Keratinocyte (primary cell): ENCODE measurements at regions not wholly inside any gene's neighbourhood (a gene's known extent, or its start where the extent isn't known, plus 50 kb on each side); places are given as distances from the start of the nearest gene placed in this dataset.
"Not testable (repeated sequence)": the region's sequence is repeated elsewhere in the genome, so short reads cannot be mapped to it uniquely, and the experiment has no call there.

Experiments used
- DNase-seq: peaks from one replicate; pipeline ENCODE4 v3.0.0-alpha.2; 2011; ENCODE audit warnings: low read depth, missing footprints, low spot score
- FAIRE-seq: peaks from 2 replicates; lab custom pipeline; 2011; peaks lifted over from hg19 to GRCh38; lab: Jason Lieb, UNC
- H2AFZ ChIP-seq: 2 replicates; pipeline ENCODE4 v1.6.0; 2012; ENCODE audit warnings: low read length, control low read depth, inconsistent platforms; ENCODE audit not compliant: control insufficient read depth
- H3K27ac ChIP-seq: 2 replicates; pipeline ENCODE4 v1.5.1; 2011; ENCODE audit warnings: low read length; ENCODE audit not compliant: control insufficient read depth, insufficient read depth
- H3K27me3 ChIP-seq: 3 replicates; pipeline ENCODE4 v1.6.0; 2011; ENCODE audit warnings: low read length; ENCODE audit not compliant: control insufficient read depth, insufficient read depth; ENCODE audit errors: extremely low read depth
- H3K36me3 ChIP-seq, 2 experiments: 2 replicates in 1 of 2; 3 replicates in 1 of 2; pipeline ENCODE4 v1.5.1; 2011; ENCODE audit warnings: low read length in 2 of 2, mild to moderate bottlenecking in 1 of 2; ENCODE audit not compliant: control insufficient read depth in 2 of 2, insufficient read depth in 2 of 2; ENCODE audit errors: extremely low read depth in 1 of 2
- H3K4me1 ChIP-seq: 3 replicates; pipeline ENCODE4 v1.5.1; 2011; ENCODE audit warnings: low read length; ENCODE audit not compliant: control insufficient read depth, insufficient read depth; ENCODE audit errors: extremely low read depth
- H3K4me2 ChIP-seq: 3 replicates; pipeline ENCODE4 v1.6.0; 2011; ENCODE audit warnings: low read depth, low read length; ENCODE audit not compliant: control insufficient read depth, insufficient read depth; ENCODE audit errors: extremely low read depth
- H3K4me3 ChIP-seq, 3 experiments: fragments of 200-600 bp in 1 of 3; sonication (generic) in 1 of 3; 2 replicates in 2 of 3; 3 replicates in 1 of 3; pipeline ENCODE4 v1.5.1; 2011 to 2016; ENCODE audit warnings: low read length in 3 of 3, mild to moderate bottlenecking in 3 of 3, control low read depth in 2 of 3, inconsistent platforms in 1 of 3, low read depth in 1 of 3, mixed read lengths in 1 of 3, mixed run types in 1 of 3, moderate library complexity in 1 of 3; ENCODE audit not compliant: control insufficient read depth in 2 of 3, insufficient read depth in 2 of 3; ENCODE audit errors: extremely low read depth in 1 of 3
- H3K79me2 ChIP-seq: 2 replicates; pipeline ENCODE4 v1.6.0; 2012; ENCODE audit warnings: low read length; ENCODE audit not compliant: control insufficient read depth, insufficient read depth
- H3K9ac ChIP-seq: 3 replicates; pipeline ENCODE4 v1.6.0; 2011; ENCODE audit warnings: low read length; ENCODE audit not compliant: control insufficient read depth, insufficient read depth; ENCODE audit errors: extremely low read depth
- H3K9me1 ChIP-seq: 3 replicates; pipeline ENCODE4 v1.6.0; 2011; ENCODE audit warnings: low read length; ENCODE audit not compliant: control insufficient read depth, insufficient read depth; ENCODE audit errors: extremely low read depth
- H3K9me3 ChIP-seq: 2 replicates; pipeline ENCODE4 v1.5.1; 2012; ENCODE audit warnings: low read depth, low read length; ENCODE audit not compliant: control insufficient read depth
- H4K20me1 ChIP-seq: 3 replicates; pipeline ENCODE4 v1.6.0; 2011; ENCODE audit warnings: low read length; ENCODE audit not compliant: control insufficient read depth, insufficient read depth; ENCODE audit errors: extremely low read depth
- dilution Hi-C: fragments of 300-500 bp; cut with MboI; formaldehyde crosslinking; loops from one replicate; pipeline ENCODE4 v1.7.0; 2020; ENCODE audit warnings: low sequenced_read_pairs; ENCODE audit not compliant: extremely low pct_ligation_motif_present

GRCh38 chr5:177923189-177923588 is 72.9 kb downstream of the PROP1 start:
- H3K27ac ChIP-seq, H2AFZ ChIP-seq, H3K9me3 ChIP-seq, H3K36me3 ChIP-seq, FAIRE-seq, H3K4me2 ChIP-seq, DNase-seq, H3K27me3 ChIP-seq, H4K20me1 ChIP-seq, dilution Hi-C loops, H3K9me1 ChIP-seq, H3K4me1 ChIP-seq, H3K9ac ChIP-seq, H3K79me2 ChIP-seq, H3K4me3 ChIP-seq: not testable (repeated sequence)

- H3K27ac ChIP-seq, H3K4me3 ChIP-seq, H3K4me1 ChIP-seq, H3K79me2 ChIP-seq, H2AFZ ChIP-seq, H3K4me2 ChIP-seq, H4K20me1 ChIP-seq, H3K36me3 ChIP-seq, dilution Hi-C loops, H3K9me1 ChIP-seq, H3K9ac ChIP-seq, DNase-seq, H3K27me3 ChIP-seq, H3K9me3 ChIP-seq: not testable (repeated sequence)
- peak; percentile 86 for FAIRE-seq
Observed at GRCh38 chr5:177909261-177909660, 86.8 kb downstream of the PROP1 start.

- dilution Hi-C loops, DNase-seq: not testable (repeated sequence)
Observed at GRCh38 chr5:177902806-177903205, 93.2 kb downstream of the PROP1 start.

GRCh38 chr5:177900066-177900465 is 96.0 kb downstream of the PROP1 start:
- DNase-seq, H3K4me2 ChIP-seq: not testable (repeated sequence)

More at GRCh38 chr5:177902806-177903205, 93.2 kb downstream of the PROP1 start:
- not testable (repeated sequence) for H3K4me2 ChIP-seq, H3K9me1 ChIP-seq, H3K9ac ChIP-seq, H3K4me1 ChIP-seq, H3K36me3 ChIP-seq, H2AFZ ChIP-seq, H3K4me3 ChIP-seq, H3K9me3 ChIP-seq, H4K20me1 ChIP-seq, H3K27ac ChIP-seq, FAIRE-seq, H3K79me2 ChIP-seq, H3K27me3 ChIP-seq

GRCh38 chr5:177894681-177895453 is 101.2 kb downstream of the PROP1 start:
- peak; percentile 32 for FAIRE-seq
- H3K4me1 ChIP-seq, H3K9me1 ChIP-seq, H3K9ac ChIP-seq, H3K9me3 ChIP-seq, H3K27me3 ChIP-seq, H2AFZ ChIP-seq, H4K20me1 ChIP-seq, H3K4me3 ChIP-seq, dilution Hi-C loops, H3K27ac ChIP-seq, H3K79me2 ChIP-seq, H3K36me3 ChIP-seq, H3K4me2 ChIP-seq, DNase-seq: not testable (repeated sequence)

More at GRCh38 chr5:177900066-177900465, 96.0 kb downstream of the PROP1 start:
- H3K9me3 ChIP-seq, FAIRE-seq, H3K79me2 ChIP-seq, H3K36me3 ChIP-seq, H3K27me3 ChIP-seq, H3K4me3 ChIP-seq, H4K20me1 ChIP-seq, dilution Hi-C loops, H3K9me1 ChIP-seq, H2AFZ ChIP-seq, H3K27ac ChIP-seq, H3K9ac ChIP-seq, H3K4me1 ChIP-seq: not testable (repeated sequence)
